HepG2 (cell line): ENCODE measurements at regions not wholly inside any gene's neighbourhood (a gene's known extent, or its start where the extent isn't known, plus 50 kb on each side); places are given as distances from the start of the nearest gene placed in this dataset.
A peak's percentile ranks its signal among the peaks of the same experiment; 100 is the strongest.

Source experiments
- ATAC-seq: fragments of 200-7000 bp; cut with Tn5 transposase; 3 replicates; pipeline ENCODE4 v1.9.1; 2020; ENCODE audit warnings: mild to moderate bottlenecking, moderate library complexity
- BruUV-seq: library from RNA; stranded (reverse); fragments of 400-500 nt; replicated peaks from 2 replicates; lab custom pipeline; 2021; lab: Mats Ljungman, UMichigan
- CTCF ChIA-PET: fragments of 300-600 bp; formaldehyde crosslinking; extraction: SDS; loops from one replicate; lab custom pipeline; 2021; ENCODE audit warnings: low total read pairs, inconsistent platforms, low intra/inter-chr PET ratio; lab: Yijun Ruan, JAX
- POLR2A ChIA-PET: fragments of 350-600 bp; sonication (Branson Sonifier 250); formaldehyde crosslinking; loops from one replicate; lab custom pipeline; 2020; ENCODE audit warnings: antibody characterized with exemption, inconsistent platforms; lab: Yijun Ruan, JAX
- DNase-seq: peaks from one replicate; pipeline ENCODE4 v3.0.0-alpha.2; 2015; ENCODE audit warnings: low spot score
- FAIRE-seq: peaks from 3 replicates; lab custom pipeline; 2011; peaks lifted over from hg19 to GRCh38; lab: Jason Lieb, UNC
- H2AFZ ChIP-seq: one replicate; pipeline ENCODE4 v1.6.1; 2011; ENCODE audit warnings: low read length, inconsistent platforms
- H3K27ac ChIP-seq: fragments of 300-600 bp; 3 replicates; pipeline ENCODE4 v1.8.0; 2011; ENCODE audit warnings: mixed run types, mild to moderate bottlenecking, mixed read lengths, low read length, inconsistent platforms; ENCODE audit not compliant: insufficient read depth; ENCODE audit errors: extremely low read length
- H3K27me3 ChIP-seq, 2 experiments: fragments of 200-600 bp in 1 of 2; 2 replicates in 1 of 2; 3 replicates in 1 of 2; pipeline versions ENCODE4 v1.6.0 to v1.8.0; 2011; ENCODE audit warnings: low read length in 2 of 2, mild to moderate bottlenecking in 2 of 2, moderate library complexity in 2 of 2, inconsistent platforms in 1 of 2; ENCODE audit not compliant: insufficient read depth in 2 of 2, control insufficient read depth in 1 of 2
- H3K36me3 ChIP-seq, 2 experiments: fragments of 200-600 bp in 1 of 2; replicated peaks in 1 of 2; 2 replicates in 1 of 2; 3 replicates in 1 of 2; pipeline versions ENCODE4 v1.5.1 to v1.8.0; 2011; ENCODE audit warnings: low read length in 2 of 2, inconsistent platforms in 1 of 2; ENCODE audit not compliant: insufficient read depth in 2 of 2, control insufficient read depth in 1 of 2
- H3K4me1 ChIP-seq: 2 replicates; pipeline ENCODE4 v1.5.1; 2012; ENCODE audit warnings: low read length, inconsistent platforms; ENCODE audit not compliant: insufficient read depth
- H3K4me2 ChIP-seq: 2 replicates; pipeline ENCODE4 v1.6.0; 2011; ENCODE audit warnings: low read depth, low read length, inconsistent platforms
- H3K4me3 ChIP-seq, 3 experiments: fragments of 200-600 bp in 1 of 3; sonication (generic), shearing (Covaris generic) in 1 of 3; replicated peaks in 1 of 3; 2 replicates each; pipeline ENCODE4 v1.5.1; 2011 to 2016; ENCODE audit warnings: low read length in 3 of 3, inconsistent platforms in 2 of 3, low read depth in 2 of 3, mild to moderate bottlenecking in 2 of 3, control low read depth in 1 of 3, mixed read lengths in 1 of 3; ENCODE audit not compliant: insufficient read depth in 1 of 3
- H3K79me2 ChIP-seq: one replicate; pipeline ENCODE4 v1.6.1; 2011; ENCODE audit warnings: low read length, inconsistent platforms; ENCODE audit not compliant: insufficient read depth
- H3K9ac ChIP-seq: 2 replicates; pipeline ENCODE4 v1.6.0; 2011; ENCODE audit warnings: mild to moderate bottlenecking, low read depth, low read length, inconsistent platforms; ENCODE audit not compliant: insufficient read depth
- H3K9me3 ChIP-seq: 2 replicates; pipeline ENCODE4 v1.5.1; 2012; ENCODE audit warnings: mild to moderate bottlenecking, low read length
- H4K20me1 ChIP-seq: 2 replicates; pipeline ENCODE4 v1.6.0; 2011; ENCODE audit warnings: inconsistent platforms, mild to moderate bottlenecking, low read length, moderate library complexity; ENCODE audit not compliant: insufficient read depth
- ARID2 ChIP-seq: sonication (generic); formaldehyde crosslinking; IDR thresholded peaks from 2 replicates; pipeline ENCODE4 v1.8.1; 2022; ENCODE audit warnings: mild to moderate bottlenecking, missing genetic modification reagents, borderline replicate concordance
- CSRNP1 ChIP-seq: sonication (generic); formaldehyde crosslinking; IDR thresholded peaks from 2 replicates; pipeline ENCODE4 v1.8.1; 2023; ENCODE audit warnings: mild to moderate bottlenecking, missing genetic modification reagents
- KIAA2018 ChIP-seq: sonication (generic); formaldehyde crosslinking; IDR thresholded peaks from 2 replicates; pipeline ENCODE4 v1.5.0; 2020; ENCODE audit warnings: mild to moderate bottlenecking, missing genetic modification reagents, borderline replicate concordance
- ZNF446 ChIP-seq: sonication (generic); formaldehyde crosslinking; IDR thresholded peaks from 2 replicates; pipeline ENCODE4 v1.5.0; 2020; ENCODE audit warnings: mild to moderate bottlenecking, missing genetic modification reagents
- ZNF724P ChIP-seq: sonication (generic); formaldehyde crosslinking; IDR thresholded peaks from 2 replicates; pipeline ENCODE4 v1.8.0; 2022; ENCODE audit warnings: missing genetic modification reagents, borderline replicate concordance
- WGBS: methylation state at CpG from one replicate; pipeline ENCODE4 v1.1.6; 2017; ENCODE audit warnings: low lambda C conversion rate; 5-methylcytosine and 5-hydroxymethylcytosine counted together
- in situ Hi-C: cut with HindIII; loops from 2 replicates; pipeline ENCODE4 v1.10.0; 2017; ENCODE audit warnings: low pct_unique_long_range_greater_than_20kb; ENCODE audit not compliant: extremely low pct_ligation_motif_present
- intact Hi-C: fragments of 100-400 bp; cut with micrococcal nuclease; formaldehyde crosslinking; loops from one replicate; pipeline ENCODE4 v1.10.0; 2022; ENCODE audit not compliant: unreplicated experiment
- TF ChIP-seq, protein P1 (sequence below): sonication (generic); IDR thresholded peaks from 2 replicates; pipeline ENCODE4 v1.6.1; 2016; ENCODE audit warnings: low read depth, borderline replicate concordance

- H3K79me2 ChIP-seq = no peaks in the 10 kb centered on the region
- no peaks in the 10 kb centered on the region for H3K36me3 ChIP-seq
- intact Hi-C loops = loop anchor here (2.0 kb wide), 1 partner anchor 59 kb away; no protein-coding TSS in a partner anchor
- H3K4me2 ChIP-seq = peak overlapping the region; percentile 84
- DNase-seq (peak; percentile 13), FAIRE-seq (peak; percentile 56), ATAC-seq (peak; percentile 22)
- no peak overlapping the region for H3K9ac ChIP-seq
- POLR2A ChIA-PET = interaction anchor here (1.2 kb wide), 1 partner anchor 65 kb away, joined by 3 read pairs; the partner anchor contains the start of gene BCL6
- H3K4me1 ChIP-seq = peaks cover 50% of the 10 kb centered on the region
- H3K27ac ChIP-seq = no peak overlapping the region
- no TSS peak for BruUV-seq
- CTCF ChIA-PET = no interaction called here
- in situ Hi-C loops = no loop called here
- peak overlapping the region in 1 of 3 experiments; percentile 7; a peak in 1 of 6 replicates for H3K4me3 ChIP-seq
- no peak overlapping the region for H2AFZ ChIP-seq
- H3K27me3 ChIP-seq = peaks cover 1 to 7% of the 10 kb centered on the region in 2 experiments; a peak in 2 of 5 replicates
- TF ChIP-seq CSRNP1 (CRISPR knock-in tag) (no peak), ZNF446 (CRISPR knock-in tag) (no peak), ZNF724P (CRISPR knock-in tag) (no peak), KIAA2018 (CRISPR knock-in tag) (no peak), ARID2 (CRISPR knock-in tag) (no peak)
- TF ChIP-seq, protein P1, sequence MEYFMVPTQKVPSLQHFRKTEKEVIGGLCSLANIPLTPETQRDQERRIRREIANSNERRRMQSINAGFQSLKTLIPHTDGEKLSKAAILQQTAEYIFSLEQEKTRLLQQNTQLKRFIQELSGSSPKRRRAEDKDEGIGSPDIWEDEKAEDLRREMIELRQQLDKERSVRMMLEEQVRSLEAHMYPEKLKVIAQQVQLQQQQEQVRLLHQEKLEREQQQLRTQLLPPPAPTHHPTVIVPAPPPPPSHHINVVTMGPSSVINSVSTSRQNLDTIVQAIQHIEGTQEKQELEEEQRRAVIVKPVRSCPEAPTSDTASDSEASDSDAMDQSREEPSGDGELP = 0 out of 2 replicates have a peak, but pooled peaks have one; percentile 6
- 4% methylated on average over 3 of the region's 3 CpGs for WGBS
- no peaks in the 10 kb centered on the region for H3K9me3 ChIP-seq
- no peaks in the 10 kb centered on the region for H4K20me1 ChIP-seq
Measured at GRCh38 chr3:187810021-187810446, 64.8 kb upstream of the BCL6 start.
